Esophagus muscularis mucosa (tissue), 4 donors: ENCODE measurements at regions not wholly inside any gene's neighbourhood (a gene's known extent, or its start where the extent isn't known, plus 50 kb on each side); places are given as distances from the start of the nearest gene placed in this dataset.

Source experiments
- EP300 ChIP-seq: sonication (generic); formaldehyde crosslinking; IDR thresholded peaks from one replicate; pipeline ENCODE4 v1.6.1; 2017; ENCODE audit warnings: antibody characterized with exemption
- POLR2A ChIP-seq: fragments of 450-650 bp; IDR thresholded peaks from one replicate; pipeline ENCODE4 v1.6.1; 2017; ENCODE audit warnings: antibody characterized with exemption, moderate library complexity, mild to moderate bottlenecking, low read depth
- POLR2AphosphoS5 ChIP-seq, 2 donors: sonication (generic); formaldehyde crosslinking; IDR thresholded peaks; one replicate each; pipeline ENCODE4 v1.6.1; 2017; ENCODE audit warnings: antibody characterized with exemption in 2 of 2
- TF ChIP-seq, protein P1 (sequence below), 3 experiments: fragments of 200-600 bp in 2 of 3; fragments of 450-650 bp in 1 of 3; sonication (generic) in 2 of 3; IDR thresholded peaks; one replicate each; pipeline ENCODE4 v1.5.1; 2017 to 2019; ENCODE audit warnings: antibody characterized with exemption in 3 of 3, mild to moderate bottlenecking in 2 of 3, moderate library complexity in 1 of 3

DNA sequence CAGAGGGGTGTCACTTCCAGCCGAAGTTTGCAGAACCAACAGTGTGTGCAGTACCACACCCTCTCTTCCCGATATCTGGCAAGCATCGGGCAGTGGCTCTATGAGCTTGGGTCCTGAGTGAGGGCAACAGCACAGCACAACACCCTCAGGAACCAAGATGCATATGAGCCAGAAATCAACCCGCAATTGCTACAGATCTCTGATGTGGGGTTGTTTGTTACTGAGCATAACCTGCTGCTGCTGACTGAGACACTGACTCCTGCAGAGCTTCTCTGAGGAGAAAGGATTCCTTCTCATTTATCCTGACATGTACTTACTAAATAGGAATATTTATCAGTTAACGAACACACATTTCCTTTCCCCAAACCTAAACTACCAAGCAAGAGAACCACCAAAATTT, 218.3 kb downstream of the RBFOX3 start:
- TF ChIP-seq POLR2A (no peak), POLR2AphosphoS5 (IDR thresholded peaks at IDR 0.05) (no peak), EP300 (no peak)
- TF ChIP-seq, protein P1, sequence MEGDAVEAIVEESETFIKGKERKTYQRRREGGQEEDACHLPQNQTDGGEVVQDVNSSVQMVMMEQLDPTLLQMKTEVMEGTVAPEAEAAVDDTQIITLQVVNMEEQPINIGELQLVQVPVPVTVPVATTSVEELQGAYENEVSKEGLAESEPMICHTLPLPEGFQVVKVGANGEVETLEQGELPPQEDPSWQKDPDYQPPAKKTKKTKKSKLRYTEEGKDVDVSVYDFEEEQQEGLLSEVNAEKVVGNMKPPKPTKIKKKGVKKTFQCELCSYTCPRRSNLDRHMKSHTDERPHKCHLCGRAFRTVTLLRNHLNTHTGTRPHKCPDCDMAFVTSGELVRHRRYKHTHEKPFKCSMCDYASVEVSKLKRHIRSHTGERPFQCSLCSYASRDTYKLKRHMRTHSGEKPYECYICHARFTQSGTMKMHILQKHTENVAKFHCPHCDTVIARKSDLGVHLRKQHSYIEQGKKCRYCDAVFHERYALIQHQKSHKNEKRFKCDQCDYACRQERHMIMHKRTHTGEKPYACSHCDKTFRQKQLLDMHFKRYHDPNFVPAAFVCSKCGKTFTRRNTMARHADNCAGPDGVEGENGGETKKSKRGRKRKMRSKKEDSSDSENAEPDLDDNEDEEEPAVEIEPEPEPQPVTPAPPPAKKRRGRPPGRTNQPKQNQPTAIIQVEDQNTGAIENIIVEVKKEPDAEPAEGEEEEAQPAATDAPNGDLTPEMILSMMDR (IDR thresholded peaks at IDR 0.05): no peak
